ENCODE measurements at regions not wholly inside any gene's neighbourhood (a gene's known extent, or its start where the extent isn't known, plus 50 kb on each side); places are given as distances from the start of the nearest gene placed in this dataset.

- Histone ChIP-seq H3K27me3 (ENCODE audit: control insufficient read depth in 1 of 2, insufficient read depth in 2 of 2, low read length in 2 of 2) (no peaks in the 10 kb centered on the region), H3K36me3 (ENCODE audit: insufficient read depth, low read length) (no peaks in the 10 kb centered on the region), H3K4me3 (ENCODE audit: low read length) (no peak overlapping the region), H3K9me3 (ENCODE audit: control insufficient read depth in 1 of 2, insufficient read depth in 1 of 2, low read length in 2 of 2) (peaks cover 0 to 10% of the 10 kb centered on the region in 2 experiments), H3K4me1 (ENCODE audit: insufficient read depth, low read length) (no peaks in the 10 kb centered on the region), H3K27ac (ENCODE audit: low read depth in 1 of 2, low read length in 2 of 2) (no peak overlapping the region)
- intact Hi-C loops (cut with DNase I, micrococcal nuclease) = no loop called here
- no peak overlapping the region for H3K4me3 Mint-ChIP-seq
- ATAC-seq (ENCODE audit: poor library complexity) (no peak), DNase-seq (no peak)
- POLR2A ChIA-PET = no interaction called here
- H3K9me3 Mint-ChIP-seq = peaks cover 5% of the 10 kb centered on the region
- no peaks in the 10 kb centered on the region for H3K36me3 Mint-ChIP-seq (ENCODE audit: low read depth)
- no peak overlapping the region for H3K27ac Mint-ChIP-seq
- no peak for TF ChIP-seq CTCF (IDR thresholded peaks at IDR 0.05)
- no peaks in the 10 kb centered on the region for H3K27me3 Mint-ChIP-seq
- CTCF ChIA-PET = no interaction called here
- H3K4me1 Mint-ChIP-seq (ENCODE audit: low read depth) = no peaks in the 10 kb centered on the region
These were observed 279.9 kb upstream of the TARS1 start for GRCh38 chr5:33160871-33161270.

- no peak overlapping the region for H3K27ac Mint-ChIP-seq
- TF ChIP-seq CTCF (IDR thresholded peaks at IDR 0.05) = no peak
- H3K4me1 ChIP-seq (ENCODE audit: insufficient read depth, low read length) = no peaks in the 10 kb centered on the region
- ChIA-PET POLR2A (no interaction called here), CTCF (no interaction called here)
- DNase-seq (no peak), ATAC-seq (ENCODE audit: poor library complexity) (no peak)
- no peak overlapping the region for H3K4me3 Mint-ChIP-seq
- H3K9me3 Mint-ChIP-seq = peaks cover 5% of the 10 kb centered on the region
- H3K36me3 ChIP-seq (ENCODE audit: insufficient read depth, low read length) = no peaks in the 10 kb centered on the region
- H3K27me3 ChIP-seq (ENCODE audit: control insufficient read depth in 1 of 2, insufficient read depth in 2 of 2, low read length in 2 of 2) = no peaks in the 10 kb centered on the region
- peaks cover 0 to 10% of the 10 kb centered on the region in 2 experiments for H3K9me3 ChIP-seq (ENCODE audit: control insufficient read depth in 1 of 2, insufficient read depth in 1 of 2, low read length in 2 of 2)
- no peak overlapping the region for H3K27ac ChIP-seq (ENCODE audit: low read depth in 1 of 2, low read length in 2 of 2)
- intact Hi-C loops (cut with DNase I, micrococcal nuclease) = no loop called here
- no peak overlapping the region for H3K4me3 ChIP-seq (ENCODE audit: low read length)
- H3K36me3 Mint-ChIP-seq (ENCODE audit: low read depth) = no peaks in the 10 kb centered on the region
- H3K4me1 Mint-ChIP-seq (ENCODE audit: low read depth) = no peaks in the 10 kb centered on the region
- H3K27me3 Mint-ChIP-seq = no peaks in the 10 kb centered on the region
These were observed 279.3 kb upstream of the TARS1 start for GRCh38 chr5:33161421-33161820.

GRCh38 chr5:33162057-33162456 lies 278.7 kb upstream of the TARS1 start:
- H3K4me1 Mint-ChIP-seq (ENCODE audit: low read depth) = no peaks in the 10 kb centered on the region
- H3K9me3 Mint-ChIP-seq = peaks cover 5% of the 10 kb centered on the region
- no peaks in the 10 kb centered on the region for H3K27me3 Mint-ChIP-seq
- POLR2A ChIA-PET = no interaction called here
- H3K27me3 ChIP-seq (ENCODE audit: control insufficient read depth in 1 of 2, insufficient read depth in 2 of 2, low read length in 2 of 2) = no peaks in the 10 kb centered on the region
- no peak overlapping the region for H3K4me3 Mint-ChIP-seq
- no peaks in the 10 kb centered on the region for H3K36me3 ChIP-seq (ENCODE audit: insufficient read depth, low read length)
- CTCF ChIA-PET = no interaction called here
- intact Hi-C loops (cut with DNase I, micrococcal nuclease) = no loop called here
- no peaks in the 10 kb centered on the region for H3K4me1 ChIP-seq (ENCODE audit: insufficient read depth, low read length)
- no peak for ATAC-seq (ENCODE audit: poor library complexity)
- no peak for TF ChIP-seq CTCF (IDR thresholded peaks at IDR 0.05)
- H3K4me3 ChIP-seq (ENCODE audit: low read length) = no peak overlapping the region
- no peak for DNase-seq
- no peak overlapping the region for H3K27ac ChIP-seq (ENCODE audit: low read depth in 1 of 2, low read length in 2 of 2)
- peaks cover 0 to 10% of the 10 kb centered on the region in 2 experiments for H3K9me3 ChIP-seq (ENCODE audit: control insufficient read depth in 1 of 2, insufficient read depth in 1 of 2, low read length in 2 of 2)
- no peaks in the 10 kb centered on the region for H3K36me3 Mint-ChIP-seq (ENCODE audit: low read depth)
- H3K27ac Mint-ChIP-seq = no peak overlapping the region
